ENCODE measurements at regions not wholly inside any gene's neighbourhood (a gene's known extent, or its start where the extent isn't known, plus 50 kb on each side); places are given as distances from the start of the nearest gene placed in this dataset.

DNA sequence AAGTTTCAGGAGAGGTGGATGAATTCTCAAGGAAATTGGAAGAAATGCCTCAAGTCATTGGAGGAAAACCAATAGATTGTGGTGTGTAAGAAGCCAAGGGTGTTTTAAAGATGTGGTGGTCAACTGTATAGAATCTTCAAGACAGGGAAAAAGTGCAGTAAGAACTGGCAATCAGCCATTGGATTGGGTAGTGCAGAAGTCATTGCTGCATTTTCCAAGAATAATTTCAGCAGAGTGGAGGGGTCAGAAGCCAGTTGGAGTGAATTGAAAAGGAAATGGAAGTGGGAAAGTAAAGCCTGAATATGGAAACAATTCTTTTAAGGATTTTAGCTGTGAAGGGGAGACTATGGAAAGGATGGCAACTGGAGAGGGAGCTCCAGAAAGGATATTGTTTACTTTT, 128.2 kb upstream of the TMEM170B start:
- POLR2A ChIA-PET = interaction anchor here (1.2 to 1.4 kb wide), 2 partner anchors 12 to 22 kb away, joined by 3 read pairs; no protein-coding TSS in a partner anchor
- FAIRE-seq (no peak), ATAC-seq (no peak), DNase-seq (ENCODE audit: low read depth, low spot score) (no peak)
- BruUV-seq (replicated peaks) = no TSS peak
- H3K9ac ChIP-seq (ENCODE audit: control insufficient read depth, insufficient read depth, low read length) = no peak overlapping the region
- intact Hi-C loops (cut with micrococcal nuclease; ENCODE audit: unreplicated experiment) (no loop called here), in situ Hi-C loops (cut with MboI) (no loop called here)
- H4K20me1 ChIP-seq (ENCODE audit: control insufficient read depth, insufficient read depth) = no peaks in the 10 kb centered on the region
- no peak overlapping the region for H2AFZ ChIP-seq (ENCODE audit: control insufficient read depth, low read depth, low read length)
- RAD21 ChIA-PET (ENCODE audit: unreplicated experiment) = interaction anchor here (1.0 to 1.9 kb wide), 4 partner anchors 15 to 84 kb away, joined by 4 to 9 read pairs (median 6); no protein-coding TSS in a partner anchor
- H3K27me3 ChIP-seq (replicated peaks in 1 of 2; ENCODE audit: control insufficient read depth in 2 of 2, insufficient read depth in 2 of 2, low read length in 1 of 2) = no peaks in the 10 kb centered on the region
- no peak overlapping the region for H3K4me2 ChIP-seq (ENCODE audit: control insufficient read depth, insufficient read depth)
- peaks cover 31% of the 10 kb centered on the region for H3K4me1 ChIP-seq (ENCODE audit: control insufficient read depth, insufficient read depth, low read length)
- H3K36me3 ChIP-seq (ENCODE audit: control insufficient read depth in 2 of 2, insufficient read depth in 2 of 2, low read length in 1 of 2) = no peaks in the 10 kb centered on the region
- no peaks in the 10 kb centered on the region for H3K79me2 ChIP-seq (ENCODE audit: control insufficient read depth, insufficient read depth, low read length)
- peaks cover 4% of the 10 kb centered on the region; the same call in 2 of the 3 replicates for H3K9me3 ChIP-seq (replicated peaks; ENCODE audit: control insufficient read depth, insufficient read depth, low read length)
- SMC1A ChIA-PET (ENCODE audit: uncharacterized antibody, unreplicated experiment) = interaction anchor here (0.8 to 16.4 kb wide), 12 partner anchors 9 to 177 kb away, joined by 3 to 177 read pairs (median 6); partner anchors contain the start of gene NEDD9
- no peak overlapping the region for H3K27ac ChIP-seq (ENCODE audit: control insufficient read depth, insufficient read depth)
- TF ChIP-seq ZNF217 (IDR thresholded peaks at IDR 0.05) (no peak), NRF1 (conservative IDR thresholded peaks at IDR 0.05; ENCODE audit: low read depth, low read length) (no peak), JUNB (IDR thresholded peaks at IDR 0.05) (no peak), SRF (IDR thresholded peaks at IDR 0.05; ENCODE audit: low read depth in 2 of 2, low read length in 2 of 2) (no peak), JUND (IDR thresholded peaks at IDR 0.05; ENCODE audit: low read depth, low read length) (no peak), CHD1 (IDR thresholded peaks at IDR 0.05; ENCODE audit: low read depth, low read length) (no peak), FOXK2 (IDR thresholded peaks at IDR 0.05) (no peak), RUNX3 (IDR thresholded peaks at IDR 0.05; ENCODE audit: low read length) (no peak), ATF7 (IDR thresholded peaks at IDR 0.05; ENCODE audit: low read depth) (no peak), RAD51 (IDR thresholded peaks at IDR 0.05) (no peak), BCL11A (IDR thresholded peaks at IDR 0.05; ENCODE audit: low read depth, low read length) (no peak), ZNF384 (IDR thresholded peaks at IDR 0.05; ENCODE audit: borderline replicate concordance, low read depth, low read length) (no peak), NFYB (IDR thresholded peaks at IDR 0.05; ENCODE audit: insufficient read depth, low read depth, low read length) (no peak), IKZF1 (conservative IDR thresholded peaks at IDR 0.05) (no peak), RB1 (IDR thresholded peaks at IDR 0.05; ENCODE audit: borderline replicate concordance) (no peak)
- TF ChIP-seq, protein P1, sequence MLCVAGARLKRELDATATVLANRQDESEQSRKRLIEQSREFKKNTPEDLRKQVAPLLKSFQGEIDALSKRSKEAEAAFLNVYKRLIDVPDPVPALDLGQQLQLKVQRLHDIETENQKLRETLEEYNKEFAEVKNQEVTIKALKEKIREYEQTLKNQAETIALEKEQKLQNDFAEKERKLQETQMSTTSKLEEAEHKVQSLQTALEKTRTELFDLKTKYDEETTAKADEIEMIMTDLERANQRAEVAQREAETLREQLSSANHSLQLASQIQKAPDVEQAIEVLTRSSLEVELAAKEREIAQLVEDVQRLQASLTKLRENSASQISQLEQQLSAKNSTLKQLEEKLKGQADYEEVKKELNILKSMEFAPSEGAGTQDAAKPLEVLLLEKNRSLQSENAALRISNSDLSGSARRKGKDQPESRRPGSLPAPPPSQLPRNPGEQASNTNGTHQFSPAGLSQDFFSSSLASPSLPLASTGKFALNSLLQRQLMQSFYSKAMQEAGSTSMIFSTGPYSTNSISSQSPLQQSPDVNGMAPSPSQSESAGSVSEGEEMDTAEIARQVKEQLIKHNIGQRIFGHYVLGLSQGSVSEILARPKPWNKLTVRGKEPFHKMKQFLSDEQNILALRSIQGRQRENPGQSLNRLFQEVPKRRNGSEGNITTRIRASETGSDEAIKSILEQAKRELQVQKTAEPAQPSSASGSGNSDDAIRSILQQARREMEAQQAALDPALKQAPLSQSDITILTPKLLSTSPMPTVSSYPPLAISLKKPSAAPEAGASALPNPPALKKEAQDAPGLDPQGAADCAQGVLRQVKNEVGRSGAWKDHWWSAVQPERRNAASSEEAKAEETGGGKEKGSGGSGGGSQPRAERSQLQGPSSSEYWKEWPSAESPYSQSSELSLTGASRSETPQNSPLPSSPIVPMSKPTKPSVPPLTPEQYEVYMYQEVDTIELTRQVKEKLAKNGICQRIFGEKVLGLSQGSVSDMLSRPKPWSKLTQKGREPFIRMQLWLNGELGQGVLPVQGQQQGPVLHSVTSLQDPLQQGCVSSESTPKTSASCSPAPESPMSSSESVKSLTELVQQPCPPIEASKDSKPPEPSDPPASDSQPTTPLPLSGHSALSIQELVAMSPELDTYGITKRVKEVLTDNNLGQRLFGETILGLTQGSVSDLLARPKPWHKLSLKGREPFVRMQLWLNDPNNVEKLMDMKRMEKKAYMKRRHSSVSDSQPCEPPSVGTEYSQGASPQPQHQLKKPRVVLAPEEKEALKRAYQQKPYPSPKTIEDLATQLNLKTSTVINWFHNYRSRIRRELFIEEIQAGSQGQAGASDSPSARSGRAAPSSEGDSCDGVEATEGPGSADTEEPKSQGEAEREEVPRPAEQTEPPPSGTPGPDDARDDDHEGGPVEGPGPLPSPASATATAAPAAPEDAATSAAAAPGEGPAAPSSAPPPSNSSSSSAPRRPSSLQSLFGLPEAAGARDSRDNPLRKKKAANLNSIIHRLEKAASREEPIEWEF (IDR thresholded peaks at IDR 0.05; ENCODE audit: insufficient replicate concordance, low read depth, low read length) = no peak
- TF ChIP-seq, protein P2, sequence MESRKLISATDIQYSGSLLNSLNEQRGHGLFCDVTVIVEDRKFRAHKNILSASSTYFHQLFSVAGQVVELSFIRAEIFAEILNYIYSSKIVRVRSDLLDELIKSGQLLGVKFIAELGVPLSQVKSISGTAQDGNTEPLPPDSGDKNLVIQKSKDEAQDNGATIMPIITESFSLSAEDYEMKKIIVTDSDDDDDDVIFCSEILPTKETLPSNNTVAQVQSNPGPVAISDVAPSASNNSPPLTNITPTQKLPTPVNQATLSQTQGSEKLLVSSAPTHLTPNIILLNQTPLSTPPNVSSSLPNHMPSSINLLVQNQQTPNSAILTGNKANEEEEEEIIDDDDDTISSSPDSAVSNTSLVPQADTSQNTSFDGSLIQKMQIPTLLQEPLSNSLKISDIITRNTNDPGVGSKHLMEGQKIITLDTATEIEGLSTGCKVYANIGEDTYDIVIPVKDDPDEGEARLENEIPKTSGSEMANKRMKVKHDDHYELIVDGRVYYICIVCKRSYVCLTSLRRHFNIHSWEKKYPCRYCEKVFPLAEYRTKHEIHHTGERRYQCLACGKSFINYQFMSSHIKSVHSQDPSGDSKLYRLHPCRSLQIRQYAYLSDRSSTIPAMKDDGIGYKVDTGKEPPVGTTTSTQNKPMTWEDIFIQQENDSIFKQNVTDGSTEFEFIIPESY (IDR thresholded peaks at IDR 0.05) = no peak
- CTCF ChIA-PET = interaction anchor here (1.6 kb wide), 1 partner anchor 8 kb away, joined by 7 read pairs; no protein-coding TSS in a partner anchor
- H3K4me3 ChIP-seq = no peak overlapping the region

Data from GM12878 (cell line).